ENCODE measurements at regions not wholly inside any gene's neighbourhood (a gene's known extent, or its start where the extent isn't known, plus 50 kb on each side); places are given as distances from the start of the nearest gene placed in this dataset.
"Not testable (repeated sequence)": the region's sequence is repeated elsewhere in the genome, so short reads cannot be mapped to it uniquely, and the experiment has no call there.

GRCh38 chr2:225773148-225773547 is 373.6 kb downstream of the NYAP2 start:
- DNase-seq = no peak

GRCh38 chr2:225771701-225772100 is 372.2 kb downstream of the NYAP2 start:
- no peak for DNase-seq

GRCh38 chr2:225768741-225769140 is 369.2 kb downstream of the NYAP2 start:
- DNase-seq = no peak

- no peak for DNase-seq
Measured at GRCh38 chr2:225766431-225766830, 366.9 kb downstream of the NYAP2 start.

- DNase-seq = no peak
Measured at GRCh38 chr2:225765820-225766219, 366.3 kb downstream of the NYAP2 start.

GRCh38 chr2:225764346-225764745 is 364.8 kb downstream of the NYAP2 start:
- no peak for DNase-seq

GRCh38 chr2:225763711-225764110 is 364.2 kb downstream of the NYAP2 start:
- no peak for DNase-seq

- DNase-seq = no peak
Measured at GRCh38 chr2:225761396-225761795, 361.9 kb downstream of the NYAP2 start.

GRCh38 chr2:225757248-225757647 is 357.7 kb downstream of the NYAP2 start:
- DNase-seq = no peak

- DNase-seq = no peak
Measured at GRCh38 chr2:225756198-225756597, 356.7 kb downstream of the NYAP2 start.

- no peak for DNase-seq
Measured at GRCh38 chr2:225748609-225749008, 349.1 kb downstream of the NYAP2 start.

- DNase-seq = not testable (repeated sequence)
Measured at GRCh38 chr2:225743996-225744395, 344.5 kb downstream of the NYAP2 start.

GRCh38 chr2:225742487-225742886 is 343.0 kb downstream of the NYAP2 start:
- DNase-seq = no peak

GRCh38 chr2:225740086-225740485 is 340.6 kb downstream of the NYAP2 start:
- no peak for DNase-seq

GRCh38 chr2:225739328-225739727 is 339.8 kb downstream of the NYAP2 start:
- DNase-seq = no peak

- DNase-seq = no peak
Measured at GRCh38 chr2:225738735-225739134, 339.2 kb downstream of the NYAP2 start.

- no peak for DNase-seq
Measured at GRCh38 chr2:225737556-225737955, 338.0 kb downstream of the NYAP2 start.

- DNase-seq = no peak
Measured at GRCh38 chr2:225735844-225736243, 336.3 kb downstream of the NYAP2 start.

GRCh38 chr2:225725726-225726125 is 326.2 kb downstream of the NYAP2 start:
- DNase-seq = no peak

Data from stimulated activated CD4-positive, alpha-beta T cell treated with anti-CD3 and anti-CD28 coated beads, Interleukin-1b, Interleukin-23, amount 100 ng/mL, for 48 hours (primary cell).